CD4-positive, alpha-beta memory T cell (primary cell): ENCODE measurements at regions not wholly inside any gene's neighbourhood (a gene's known extent, or its start where the extent isn't known, plus 50 kb on each side); places are given as distances from the start of the nearest gene placed in this dataset.

ENCODE experiments used
- CTCF ChIA-PET: fragments of 350-600 bp; sonication (Branson Sonifier 250); formaldehyde crosslinking; loops from one replicate; lab custom pipeline; 2021; ENCODE audit warnings: inconsistent platforms; ENCODE audit not compliant: partially characterized antibody; lab: Charles Lee
- POLR2A ChIA-PET: fragments of 350-600 bp; sonication (Branson Sonifier 250); formaldehyde crosslinking; loops from one replicate; lab custom pipeline; 2021; ENCODE audit not compliant: partially characterized antibody; lab: Charles Lee
- DNase-seq, 5 donors: peaks; one replicate each; pipeline versions ENCODE4 v3.0.0 to v3.0.0-alpha.2; 2020 to 2022; ENCODE audit warnings: mixed read lengths in 1 of 5
- H3K27ac ChIP-seq: one replicate; pipeline ENCODE4 v1.7.0; 2013; ENCODE audit warnings: low read depth, low read length
- H3K27me3 ChIP-seq: 2 replicates; pipeline ENCODE4 v1.7.0; 2013; ENCODE audit warnings: mild to moderate bottlenecking, low read length, moderate library complexity; ENCODE audit not compliant: insufficient read depth
- H3K36me3 ChIP-seq: 2 replicates; pipeline ENCODE4 v1.7.0; 2013; ENCODE audit warnings: mild to moderate bottlenecking, low read length, moderate library complexity; ENCODE audit not compliant: insufficient read depth
- H3K4me1 ChIP-seq: 2 replicates; pipeline ENCODE4 v1.7.0; 2013; ENCODE audit warnings: mild to moderate bottlenecking, low read length, moderate library complexity; ENCODE audit not compliant: insufficient read depth
- H3K4me3 ChIP-seq, 2 donors: one replicate each; pipeline ENCODE4 v1.7.0; 2013; ENCODE audit warnings: low read length in 2 of 2, mild to moderate bottlenecking in 1 of 2
- H3K9me3 ChIP-seq, 2 donors: one replicate each; pipeline ENCODE4 v1.7.0; 2013; ENCODE audit warnings: low read length in 2 of 2, control low read depth in 1 of 2; ENCODE audit not compliant: control insufficient read depth in 1 of 2
- H3K27ac Mint-ChIP-seq, 7 donors: one replicate each; pipeline ENCODE4 v1.8.0; 2020 to 2021; ENCODE audit warnings: mixed read lengths in 7 of 7, mild to moderate bottlenecking in 6 of 7, inconsistent platforms in 3 of 7, moderate library complexity in 3 of 7
- H3K27me3 Mint-ChIP-seq, 2 donors: one replicate each; pipeline ENCODE4 v1.8.0; 2020 to 2021; ENCODE audit warnings: mixed read lengths in 2 of 2
- H3K36me3 Mint-ChIP-seq, 2 donors: one replicate each; pipeline ENCODE4 v1.8.0; 2020 to 2021; ENCODE audit warnings: mixed read lengths in 2 of 2, inconsistent platforms in 1 of 2, mild to moderate bottlenecking in 1 of 2
- H3K4me1 Mint-ChIP-seq, 4 donors: one replicate each; pipeline ENCODE4 v1.8.0; 2020 to 2021; ENCODE audit warnings: mixed read lengths in 4 of 4, mild to moderate bottlenecking in 1 of 4
- H3K4me3 Mint-ChIP-seq, 8 donors: one replicate each; pipeline ENCODE4 v1.8.0; 2020 to 2021; ENCODE audit warnings: mixed read lengths in 8 of 8, mild to moderate bottlenecking in 7 of 8, moderate library complexity in 6 of 8, inconsistent platforms in 3 of 8
- H3K9me3 Mint-ChIP-seq, 8 donors: one replicate each; pipeline ENCODE4 v1.8.0; 2020 to 2021; ENCODE audit warnings: mixed read lengths in 8 of 8, mild to moderate bottlenecking in 5 of 8, inconsistent platforms in 3 of 8, moderate library complexity in 1 of 8
- intact Hi-C: fragments of 100-400 bp; cut with micrococcal nuclease; formaldehyde crosslinking; loops from one replicate; pipeline ENCODE4 v1.15.1; 2023

GRCh38 chr13:52903320-52903719 lies 54.9 kb upstream of the PCDH8 start:
- ChIA-PET POLR2A (no interaction called here), CTCF (interaction anchor here (1.1 kb wide), 1 partner anchor 11 kb away, joined by 3 read pairs; no protein-coding TSS in a partner anchor)
- Histone ChIP-seq H3K4me1 (no peaks in the 10 kb centered on the region), H3K9me3 (no peaks in the 10 kb centered on the region), H3K4me3 (no peak overlapping the region), H3K27ac (no peak overlapping the region), H3K27me3 (no peaks in the 10 kb centered on the region), H3K36me3 (no peaks in the 10 kb centered on the region)
- Mint-ChIP-seq H3K27ac (no peak overlapping the region), H3K36me3 (no peaks in the 10 kb centered on the region), H3K4me3 (no peak overlapping the region), H3K4me1 (no peaks in the 10 kb centered on the region), H3K9me3 (peaks cover 0 to 3% (median 0%) of the 10 kb centered on the region in 8 donors), H3K27me3 (peaks cover 7 to 15% of the 10 kb centered on the region in 2 donors)
- intact Hi-C loops = no loop called here
- DNase-seq = no peak

GRCh38 chr13:52899206-52899605 lies 50.8 kb upstream of the PCDH8 start:
- intact Hi-C loops = no loop called here
- no peak overlapping the region for H3K4me3 Mint-ChIP-seq
- no peak overlapping the region for H3K27ac Mint-ChIP-seq
- ChIA-PET POLR2A (no interaction called here), CTCF (no interaction called here)
- H3K4me1 Mint-ChIP-seq = no peaks in the 10 kb centered on the region
- H3K36me3 Mint-ChIP-seq = no peaks in the 10 kb centered on the region
- Histone ChIP-seq H3K36me3 (no peaks in the 10 kb centered on the region), H3K4me1 (no peaks in the 10 kb centered on the region), H3K4me3 (no peak overlapping the region), H3K9me3 (no peaks in the 10 kb centered on the region), H3K27ac (no peak overlapping the region), H3K27me3 (no peaks in the 10 kb centered on the region)
- H3K9me3 Mint-ChIP-seq = no peaks in the 10 kb centered on the region
- no peak for DNase-seq
- peaks cover 0 to 7% of the 10 kb centered on the region in 2 donors for H3K27me3 Mint-ChIP-seq
